OCI-LY3 (cell line): ENCODE measurements at regions not wholly inside any gene's neighbourhood (a gene's known extent, or its start where the extent isn't known, plus 50 kb on each side); places are given as distances from the start of the nearest gene placed in this dataset.

Experiments used
- CTCF ChIP-seq: fragments of 200-600, 300-600 bp; sonication (generic); IDR thresholded peaks from 2 replicates; pipeline ENCODE4 v1.5.1; 2014; ENCODE audit warnings: antibody characterized with exemption, low read length, low read depth
- EZH2phosphoT487 ChIP-seq: fragments of 200-600 bp; shearing (Covaris generic); IDR thresholded peaks from 2 replicates; pipeline ENCODE4 v1.6.1; 2018; ENCODE audit warnings: antibody characterized with exemption, mixed run types, low read depth

DNA sequence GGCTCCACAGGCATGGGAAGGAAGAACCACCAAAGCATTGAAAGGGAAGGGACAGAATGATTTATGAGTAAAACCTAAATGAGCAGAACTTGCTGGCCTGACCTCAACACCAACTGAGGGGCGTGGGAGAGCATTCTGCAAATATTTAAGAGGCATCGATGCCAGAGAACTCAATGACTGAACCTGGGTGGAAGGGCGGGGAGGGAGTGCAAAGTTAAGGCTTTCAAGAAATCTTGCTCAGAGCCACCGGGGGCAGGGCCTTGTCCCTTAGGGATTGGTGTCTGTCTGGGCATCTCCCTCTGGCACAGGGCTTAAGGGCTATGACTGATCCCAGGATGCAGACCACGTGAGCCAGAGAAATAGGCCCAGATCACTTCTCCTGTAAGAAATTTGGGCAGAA is 137.1 kb downstream of the ADAMTS15 start:
- no peak for TF ChIP-seq CTCF
- TF ChIP-seq EZH2phosphoT487: no peak
